Uterus (tissue), 3 donors: ENCODE measurements at regions not wholly inside any gene's neighbourhood (a gene's known extent, or its start where the extent isn't known, plus 50 kb on each side); places are given as distances from the start of the nearest gene placed in this dataset.

ENCODE experiments used
- DNase-seq, 2 donors: peaks; one replicate each; pipeline ENCODE4 v3.0.0-alpha.2; 2019 to 2020
- H3K27ac ChIP-seq, 2 donors: fragments of 200-600 bp; sonication (generic); 1 replicate in 1 of 2; 2 replicates in 1 of 2; pipeline ENCODE4 v1.5.1; 2016 to 2018
- H3K27me3 ChIP-seq, 2 donors: fragments of 200-600 bp; sonication (generic); one replicate each; pipeline ENCODE4 v1.5.1; 2018 to 2019; ENCODE audit warnings: control low read depth in 1 of 2
- H3K36me3 ChIP-seq, 2 donors: fragments of 200-600 bp; sonication (generic); one replicate each; pipeline ENCODE4 v1.5.1; 2019; ENCODE audit warnings: control low read depth in 1 of 2
- H3K4me1 ChIP-seq, 2 donors: fragments of 200-600 bp; sonication (generic); one replicate each; pipeline ENCODE4 v1.5.1; 2018 to 2019; ENCODE audit warnings: control low read depth in 1 of 2
- H3K4me3 ChIP-seq, 2 donors: fragments of 200-600 bp; sonication (generic); 1 replicate in 1 of 2; 2 replicates in 1 of 2; pipeline ENCODE4 v1.5.1; 2018 to 2019; ENCODE audit warnings: mild to moderate bottlenecking in 1 of 2
- H3K9me3 ChIP-seq, 2 donors: fragments of 200-600 bp; sonication (generic); one replicate each; pipeline ENCODE4 v1.5.1; 2019; ENCODE audit warnings: control low read depth in 1 of 2
- CTCF ChIP-seq, 4 experiments: fragments of 200-600 bp in 2 of 4; fragments of 450-650 bp in 2 of 4; sonication (generic) in 2 of 4; IDR thresholded peaks; one replicate each; pipeline ENCODE4 v1.5.1; 2016 to 2019; ENCODE audit warnings: antibody characterized with exemption in 4 of 4, mild to moderate bottlenecking in 2 of 4, moderate library complexity in 1 of 4
- POLR2A ChIP-seq, 2 donors: fragments of 450-650 bp; IDR thresholded peaks; one replicate each; pipeline ENCODE4 v1.6.1; 2016; ENCODE audit warnings: antibody characterized with exemption in 2 of 2, mild to moderate bottlenecking in 1 of 2, moderate library complexity in 1 of 2
- intact Hi-C: fragments of 100-400 bp; cut with DNase I; formaldehyde crosslinking; loops from one replicate; pipeline ENCODE4 v1.15.1; 2023; ENCODE audit warnings: low total_unique reads
- donor health status: DM: yes; HTN: yes; CAD: no.

- DNase-seq: no peak
- Histone ChIP-seq H3K4me1 (no peaks in the 10 kb centered on the region), H3K27ac (no peak overlapping the region), H3K27me3 (no peaks in the 10 kb centered on the region), H3K4me3 (no peak overlapping the region), H3K9me3 (no peaks in the 10 kb centered on the region), H3K36me3 (no peaks in the 10 kb centered on the region)
- no peak for TF ChIP-seq POLR2A (IDR thresholded peaks at IDR 0.05)
- no peak for TF ChIP-seq CTCF (IDR thresholded peaks at IDR 0.05)
- intact Hi-C loops: no loop called here
Observed at GRCh38 chr1:23625929-23626535, 65.6 kb upstream of the RPL11 start.

- H3K4me1 ChIP-seq: no peaks in the 10 kb centered on the region
- H3K27ac ChIP-seq: no peak overlapping the region
- intact Hi-C loops: no loop called here
- no peaks in the 10 kb centered on the region for H3K36me3 ChIP-seq
- DNase-seq: no peak
- H3K9me3 ChIP-seq: no peaks in the 10 kb centered on the region
- H3K27me3 ChIP-seq: no peaks in the 10 kb centered on the region
- no peak overlapping the region for H3K4me3 ChIP-seq
- TF ChIP-seq POLR2A (IDR thresholded peaks at IDR 0.05) (no peak), CTCF (IDR thresholded peaks at IDR 0.05) (no peak)
Observed at GRCh38 chr1:23625459-23625858, 66.1 kb upstream of the RPL11 start.

DNA sequence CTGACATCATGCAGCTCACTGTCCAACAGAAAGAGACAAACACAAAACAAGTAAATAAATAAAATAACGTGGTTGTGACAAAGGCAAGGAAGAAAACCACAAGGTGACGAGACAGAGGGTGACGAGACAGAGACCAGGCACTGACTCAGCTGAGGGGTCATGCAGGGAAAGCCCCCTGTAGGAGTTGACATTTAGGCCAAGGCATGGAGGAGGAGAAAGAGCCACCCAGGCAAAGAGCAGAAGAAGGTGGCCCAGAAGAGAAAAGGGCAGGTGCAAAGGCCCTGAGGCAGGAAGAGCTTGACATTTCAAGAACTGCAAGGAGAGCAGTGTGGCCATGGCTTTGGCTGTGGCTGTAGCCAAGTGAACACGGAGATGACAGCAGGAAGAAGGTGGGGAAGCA lies 65.1 kb upstream of the ID3 start:
- intact Hi-C loops: no loop called here
- no peak overlapping the region for H3K27ac ChIP-seq
- TF ChIP-seq CTCF (IDR thresholded peaks at IDR 0.05) (no peak), POLR2A (IDR thresholded peaks at IDR 0.05) (no peak)
- H3K4me1 ChIP-seq: no peaks in the 10 kb centered on the region
- no peaks in the 10 kb centered on the region for H3K9me3 ChIP-seq
- DNase-seq: no peak
- no peaks in the 10 kb centered on the region for H3K27me3 ChIP-seq
- H3K36me3 ChIP-seq: no peaks in the 10 kb centered on the region
- H3K4me3 ChIP-seq: no peak overlapping the region

DNA sequence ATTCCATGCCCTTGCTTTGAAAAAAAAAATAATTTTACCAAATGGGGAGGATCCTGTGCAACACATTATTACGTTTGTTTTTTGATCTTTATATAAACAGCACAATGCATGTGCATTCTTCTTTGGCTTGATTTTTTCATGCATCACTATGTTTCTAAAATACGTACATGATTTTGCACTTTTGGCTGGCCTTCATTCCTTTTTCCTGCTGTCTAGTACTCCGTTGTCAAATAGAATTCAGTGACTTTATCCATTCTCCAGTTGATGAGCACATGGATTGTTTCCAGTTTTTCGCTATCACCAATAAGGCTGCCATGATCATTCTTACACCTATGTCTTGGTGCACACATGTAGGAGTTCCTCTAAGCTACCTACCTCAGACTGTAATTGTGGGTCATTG lies 63.0 kb upstream of the ID3 start:
- DNase-seq: no peak
- H3K4me3 ChIP-seq: no peak overlapping the region
- no peak overlapping the region for H3K27ac ChIP-seq
- H3K9me3 ChIP-seq: no peaks in the 10 kb centered on the region
- no peak for TF ChIP-seq POLR2A (IDR thresholded peaks at IDR 0.05)
- TF ChIP-seq CTCF (IDR thresholded peaks at IDR 0.05): no peak
- intact Hi-C loops: no loop called here
- H3K4me1 ChIP-seq: no peaks in the 10 kb centered on the region
- H3K36me3 ChIP-seq: no peaks in the 10 kb centered on the region
- H3K27me3 ChIP-seq: no peaks in the 10 kb centered on the region

DNA sequence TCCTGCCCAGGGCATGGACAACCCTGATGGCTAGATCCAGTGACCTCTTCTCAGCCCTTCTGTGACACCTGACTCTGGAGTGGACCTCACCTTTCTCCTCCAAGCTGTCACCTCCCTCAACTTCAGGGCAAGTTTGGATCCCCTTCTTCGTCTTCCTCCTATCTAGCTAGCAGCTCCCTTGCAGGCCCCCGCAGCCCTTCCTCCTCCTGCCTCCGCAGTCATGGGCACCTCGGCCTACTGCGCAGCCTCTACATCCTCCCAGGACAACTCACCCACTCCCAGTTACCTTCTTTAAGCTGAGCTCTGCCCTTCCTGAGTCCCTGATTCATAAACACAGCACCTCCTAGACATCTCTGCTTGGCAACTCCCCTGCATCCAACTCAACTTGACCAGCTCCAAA lies 61.3 kb upstream of the ID3 start:
- Histone ChIP-seq H3K27me3 (no peaks in the 10 kb centered on the region), H3K27ac (no peak overlapping the region), H3K9me3 (no peaks in the 10 kb centered on the region), H3K4me1 (no peaks in the 10 kb centered on the region), H3K36me3 (no peaks in the 10 kb centered on the region), H3K4me3 (no peak overlapping the region)
- no peak for DNase-seq
- intact Hi-C loops: no loop called here
- TF ChIP-seq POLR2A (IDR thresholded peaks at IDR 0.05): no peak
- no peak for TF ChIP-seq CTCF (IDR thresholded peaks at IDR 0.05)
